Activated T-cell treated with anti-CD3 and anti-CD28 coated beads, Interleukin-2, amount 50 U/mL, for 48 hours (primary cell): ENCODE measurements at regions not wholly inside any gene's neighbourhood (a gene's known extent, or its start where the extent isn't known, plus 50 kb on each side); places are given as distances from the start of the nearest gene placed in this dataset.

Source experiments
- DNase-seq, 2 experiments: peaks; one replicate each; pipeline ENCODE4 v3.0.0-alpha.2; 2020

DNA sequence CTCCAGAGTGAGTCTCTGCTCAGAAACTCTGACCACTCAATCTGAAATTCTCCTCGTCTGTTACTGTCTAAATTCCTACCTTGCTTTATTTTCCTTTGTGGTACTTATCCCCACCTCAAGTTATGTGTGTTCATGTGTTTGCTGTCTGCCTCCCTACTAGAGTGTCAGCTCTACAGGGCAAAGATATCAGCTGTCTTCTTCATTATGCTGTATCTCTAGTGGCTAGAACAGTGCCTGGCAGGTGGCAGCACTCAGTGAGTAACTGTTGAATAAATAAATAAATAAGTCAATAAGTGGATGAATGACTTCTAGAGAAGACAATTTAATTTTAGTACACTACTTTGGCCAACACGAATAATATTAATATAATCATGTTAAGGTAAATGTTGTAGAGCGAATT, 92.3 kb downstream of the BOD1 start:
- no peak for DNase-seq

DNA sequence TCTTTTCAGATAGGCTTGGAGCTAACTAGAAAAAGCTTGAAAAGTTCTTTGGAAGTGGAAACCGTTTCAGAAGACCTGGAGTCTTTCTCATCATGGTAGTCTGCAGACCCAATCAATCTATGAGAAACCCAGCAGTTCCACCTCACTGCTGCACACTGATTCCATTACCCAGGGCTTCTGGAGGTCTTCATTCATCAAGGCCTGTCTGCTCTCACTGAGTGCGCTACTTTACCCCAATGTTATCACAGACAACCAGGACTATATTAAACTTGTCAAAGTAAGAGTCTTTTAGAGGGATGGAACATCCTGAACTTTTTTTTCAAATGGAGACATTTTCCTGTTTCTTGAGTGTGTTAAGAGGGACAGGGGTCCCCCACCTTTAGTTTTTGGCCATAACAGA, 93.1 kb downstream of the BOD1 start:
- DNase-seq, result no peak

DNA sequence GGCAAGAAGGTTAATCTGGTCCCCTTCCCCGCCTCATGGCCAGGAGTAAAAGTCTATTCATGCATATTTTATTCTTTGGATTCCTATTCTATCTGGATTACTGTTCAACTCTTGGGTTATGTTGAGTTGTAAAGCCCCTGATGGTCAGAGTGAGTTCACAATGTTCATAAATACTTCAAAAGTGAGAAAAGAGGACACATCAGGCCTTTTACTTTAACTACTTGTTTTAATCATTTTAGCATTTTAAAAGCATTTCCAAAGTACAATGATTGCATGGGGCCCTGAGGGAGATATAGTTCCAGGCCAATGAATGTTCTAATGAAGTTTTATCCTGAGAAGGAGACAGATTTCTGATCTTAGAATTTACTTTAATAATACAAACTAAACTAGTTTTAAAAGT, 93.9 kb downstream of the BOD1 start:
- DNase-seq, result no peak

DNA sequence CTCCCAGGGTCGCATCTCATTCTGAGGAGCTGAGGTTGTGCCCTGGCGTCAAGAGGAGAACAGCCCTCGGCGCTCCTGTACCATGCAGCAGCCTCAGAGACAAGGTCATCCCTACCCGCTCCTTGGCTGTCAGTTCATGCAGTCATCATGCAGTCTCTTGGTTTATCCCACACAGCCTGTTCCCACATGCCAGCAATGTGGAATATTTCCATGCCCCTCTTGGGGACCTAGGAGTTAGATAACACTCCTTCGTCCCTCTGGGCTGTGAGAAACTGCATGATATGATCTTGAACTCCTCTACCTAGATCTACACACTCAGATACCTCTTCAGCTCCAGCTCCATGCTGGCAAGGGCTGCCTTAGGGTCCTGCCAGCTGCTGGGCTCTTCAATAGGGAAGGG, 97.6 kb downstream of the BOD1 start:
- no peak for DNase-seq

DNA sequence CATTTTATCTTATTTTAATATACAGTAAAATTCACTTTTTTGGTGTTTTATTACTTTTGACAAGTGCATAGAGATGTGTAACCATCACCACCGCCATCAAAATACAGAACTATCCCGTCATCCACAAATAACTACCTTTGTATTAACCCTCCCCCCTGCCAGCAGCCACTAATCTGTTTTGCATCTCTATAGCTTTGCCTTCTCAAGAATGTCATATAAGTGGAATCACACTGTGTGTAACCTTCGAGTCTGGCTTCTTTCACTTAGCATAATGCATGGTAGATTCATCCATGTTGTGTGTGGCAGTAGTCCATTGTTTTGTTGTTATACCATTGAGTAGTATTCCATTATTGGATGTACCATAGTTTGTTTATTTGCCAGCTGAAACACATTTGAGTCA, 98.8 kb downstream of the BOD1 start:
- no peak for DNase-seq

DNA sequence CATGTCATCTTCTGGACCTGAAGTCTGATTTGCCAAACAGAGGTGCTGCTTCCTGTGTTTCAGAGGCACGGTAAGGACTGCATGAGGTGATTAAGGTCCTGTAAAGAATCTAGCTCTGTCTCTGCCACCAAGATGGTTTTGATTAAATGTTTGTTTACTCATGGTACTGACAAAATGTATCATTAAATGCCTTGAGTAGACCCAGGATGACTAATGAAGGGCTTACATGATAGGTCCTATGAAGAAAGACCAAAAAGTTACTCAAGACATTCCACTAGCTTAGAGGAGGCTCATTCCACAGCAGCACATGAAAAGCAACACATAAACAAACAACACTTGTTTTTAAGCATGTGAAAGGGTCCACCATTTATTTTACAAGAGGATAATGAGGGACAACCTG, 100.9 kb downstream of the BOD1 start:
- no peak for DNase-seq

DNA sequence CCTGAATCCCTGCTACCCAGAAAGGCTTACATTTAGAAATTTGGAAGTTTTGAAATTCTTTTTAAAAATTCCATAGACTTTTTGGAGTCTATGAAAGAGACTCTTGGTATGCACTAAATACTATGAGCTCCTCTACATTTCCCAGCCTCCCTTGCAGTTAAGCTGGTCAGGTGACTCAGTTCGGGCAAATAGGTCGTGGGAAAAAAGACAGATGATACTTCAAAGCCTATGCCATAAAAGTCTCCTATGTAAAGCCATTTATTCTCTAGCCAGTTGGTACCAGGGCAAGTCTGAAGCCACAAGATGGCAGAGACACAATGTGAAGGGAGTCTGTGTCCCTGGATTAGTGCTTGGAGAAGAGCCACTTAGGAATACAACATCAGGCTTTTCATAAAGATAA, 101.8 kb downstream of the BOD1 start:
- DNase-seq, result no peak

DNA sequence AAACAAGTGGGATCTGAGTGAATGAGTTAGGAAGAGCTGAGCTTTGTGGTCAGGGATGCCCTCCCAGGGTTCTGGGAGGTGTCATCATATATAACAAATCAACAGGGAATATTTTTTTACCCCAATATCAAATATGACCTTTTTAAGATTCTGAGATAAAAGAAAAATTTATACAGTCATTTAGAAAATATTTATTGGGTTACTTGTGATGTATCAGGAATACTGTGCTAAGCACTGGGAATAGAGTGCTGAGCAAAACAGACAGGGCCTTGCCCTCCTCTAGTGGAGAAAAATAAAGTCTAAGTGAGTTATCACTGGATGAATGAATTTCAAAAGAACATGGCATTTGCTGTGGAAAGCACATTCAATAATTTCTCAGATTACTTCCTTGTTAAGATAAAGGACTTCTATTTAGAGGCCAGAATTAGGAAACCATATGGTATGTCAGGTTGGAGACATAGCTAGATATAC, 102.9 kb downstream of the BOD1 start:
- no peak for DNase-seq

DNA sequence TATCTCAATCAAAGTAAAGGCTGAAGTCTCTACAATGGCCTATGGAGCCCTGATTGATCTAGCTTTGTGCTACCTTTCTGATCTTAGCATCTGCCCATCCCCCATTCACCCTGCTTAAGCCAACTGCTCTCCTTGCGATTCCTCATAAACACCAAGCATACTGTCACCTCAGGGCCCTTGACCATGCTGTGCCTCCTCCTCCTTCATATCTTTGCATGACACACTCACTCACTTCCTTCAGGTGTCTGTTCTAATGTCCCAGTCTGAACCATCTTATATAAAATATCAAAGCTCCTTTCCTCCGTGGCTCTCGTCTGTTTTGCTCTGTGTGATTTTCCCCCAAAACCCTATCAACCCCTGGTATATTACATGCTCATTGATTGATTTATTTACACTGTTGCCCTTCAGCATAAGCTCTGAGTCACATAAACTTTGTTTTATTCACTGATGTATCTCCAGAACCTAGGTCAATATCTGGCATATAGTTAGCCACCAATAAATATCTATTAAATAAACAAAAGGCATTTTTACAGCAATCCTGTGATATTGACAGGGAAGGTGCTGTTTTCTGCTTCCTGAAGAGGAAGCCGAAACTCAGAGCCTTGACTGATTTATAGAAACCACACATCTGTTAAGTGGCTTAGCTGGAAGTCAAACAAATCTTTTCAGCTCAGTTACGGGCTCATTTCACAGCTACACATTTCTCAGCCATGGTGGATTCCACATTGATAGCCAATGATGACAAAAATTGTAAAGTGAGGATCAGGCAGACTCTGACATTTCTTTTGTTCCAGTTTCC, 103.6 kb downstream of the BOD1 start:
- no peak for DNase-seq

DNA sequence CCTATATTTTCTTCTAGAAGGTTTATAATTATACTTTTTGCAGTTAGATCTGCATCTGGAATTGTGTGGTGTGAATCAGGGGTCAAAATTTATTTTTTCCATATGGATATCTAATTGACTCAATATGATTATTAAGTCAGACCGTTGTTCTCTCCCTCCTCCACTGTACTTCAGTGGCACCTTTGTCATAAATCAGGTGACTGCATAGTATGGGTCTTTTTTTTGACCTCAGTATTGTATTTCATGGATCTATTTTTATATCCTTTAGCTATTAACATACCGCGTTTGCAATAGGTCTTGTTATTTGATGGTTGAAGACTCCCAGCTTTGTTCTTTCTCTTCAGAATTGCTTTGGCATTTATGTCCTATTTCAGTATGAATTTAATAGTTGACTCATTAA, 107.4 kb downstream of the BOD1 start:
- no peak for DNase-seq

DNA sequence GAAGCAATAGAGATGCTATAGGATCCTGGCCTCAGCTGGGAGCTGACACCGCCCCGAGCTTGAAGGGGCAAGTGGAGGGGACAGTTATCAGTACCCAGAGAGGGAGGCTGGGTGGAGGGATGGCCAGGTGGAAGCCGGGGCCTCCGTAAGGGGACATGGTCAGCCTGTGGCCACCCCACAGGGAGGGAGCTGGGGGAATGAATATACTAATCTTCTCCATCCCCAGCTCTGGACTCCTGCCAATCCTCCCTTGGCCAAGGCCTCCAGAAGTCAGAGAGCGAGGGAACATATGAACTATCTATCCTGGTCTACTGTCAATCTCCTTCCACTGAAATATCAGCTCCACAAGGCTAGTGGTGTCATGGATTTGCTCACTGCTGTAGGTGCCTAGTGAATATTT, 109.3 kb downstream of the BOD1 start:
- no peak for DNase-seq

DNA sequence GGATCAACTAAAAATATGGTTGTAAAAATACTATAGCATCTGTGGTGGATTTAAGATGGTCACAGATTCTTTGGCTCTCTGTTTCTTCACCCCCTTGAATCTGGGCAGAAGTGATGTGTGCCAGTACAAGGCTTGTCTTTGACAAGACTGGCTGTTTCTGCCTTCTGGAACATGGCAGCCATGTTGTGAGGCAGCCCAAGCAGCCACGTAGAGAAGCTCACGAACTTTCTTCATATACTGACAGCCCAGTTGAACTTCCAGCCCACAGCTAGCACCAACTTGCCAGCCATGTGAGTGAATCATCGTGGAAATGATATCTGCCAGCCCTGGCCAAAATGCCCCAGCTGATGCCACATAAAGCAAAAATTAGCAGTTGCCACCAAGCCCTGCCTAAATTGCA, 110.8 kb downstream of the BOD1 start:
- DNase-seq, result no peak

DNA sequence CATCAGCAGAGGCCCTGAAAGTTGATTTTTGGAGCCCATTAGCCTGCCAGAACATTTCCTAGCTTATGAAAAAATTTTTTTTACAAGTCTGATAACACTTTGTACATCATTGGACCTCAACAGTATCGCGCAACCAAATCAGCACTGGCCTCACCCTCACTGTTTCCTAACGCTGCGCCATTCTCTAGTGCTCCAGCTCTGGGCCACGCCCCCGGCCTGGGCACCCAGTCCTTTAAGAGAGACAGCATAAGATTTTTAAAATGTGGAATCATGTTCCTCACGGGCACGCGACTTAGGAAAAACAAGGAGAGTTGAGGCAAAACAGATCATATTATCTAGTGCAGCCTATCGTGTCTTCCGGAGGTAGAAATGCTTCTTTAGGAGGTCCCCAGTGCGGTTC, 114.5 kb downstream of the BOD1 start:
- no peak for DNase-seq

DNA sequence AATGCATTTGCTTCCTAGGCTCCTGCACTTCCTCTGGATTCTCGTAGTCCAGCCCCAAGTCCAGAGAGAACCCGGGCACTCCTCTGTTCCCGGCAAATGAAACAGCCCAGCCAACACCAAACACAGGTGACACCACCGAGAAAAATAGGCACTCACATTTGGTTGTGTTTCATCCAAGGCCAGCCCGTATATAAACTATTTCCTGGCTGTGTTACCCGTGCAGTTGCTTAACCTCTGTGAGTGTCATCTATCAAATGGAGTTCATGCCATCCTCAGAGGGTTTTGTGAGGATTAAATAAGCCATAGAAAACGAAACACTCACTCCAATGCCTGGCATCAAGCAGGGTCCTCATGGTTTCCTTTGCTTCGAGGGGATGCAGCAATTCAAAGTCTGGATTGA, 115.2 kb downstream of the BOD1 start:
- no peak for DNase-seq

DNA sequence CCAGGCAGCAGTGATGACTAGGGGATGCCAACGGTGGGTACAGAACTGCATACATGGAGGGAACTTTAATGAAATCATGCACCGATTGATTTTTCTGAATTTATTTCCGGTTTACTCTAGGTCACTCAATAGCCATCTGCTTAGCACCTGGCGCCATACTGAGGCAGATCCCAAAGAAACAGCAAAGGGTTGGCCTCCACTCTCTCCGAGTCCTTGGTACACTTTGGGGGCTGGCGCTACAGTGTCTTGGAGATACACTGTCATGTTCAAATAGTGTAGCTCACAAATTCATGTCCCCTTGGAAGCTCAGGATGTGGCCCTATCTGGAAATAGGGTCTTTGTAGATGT, 116.3 kb downstream of the BOD1 start:
- DNase-seq, result no peak

DNA sequence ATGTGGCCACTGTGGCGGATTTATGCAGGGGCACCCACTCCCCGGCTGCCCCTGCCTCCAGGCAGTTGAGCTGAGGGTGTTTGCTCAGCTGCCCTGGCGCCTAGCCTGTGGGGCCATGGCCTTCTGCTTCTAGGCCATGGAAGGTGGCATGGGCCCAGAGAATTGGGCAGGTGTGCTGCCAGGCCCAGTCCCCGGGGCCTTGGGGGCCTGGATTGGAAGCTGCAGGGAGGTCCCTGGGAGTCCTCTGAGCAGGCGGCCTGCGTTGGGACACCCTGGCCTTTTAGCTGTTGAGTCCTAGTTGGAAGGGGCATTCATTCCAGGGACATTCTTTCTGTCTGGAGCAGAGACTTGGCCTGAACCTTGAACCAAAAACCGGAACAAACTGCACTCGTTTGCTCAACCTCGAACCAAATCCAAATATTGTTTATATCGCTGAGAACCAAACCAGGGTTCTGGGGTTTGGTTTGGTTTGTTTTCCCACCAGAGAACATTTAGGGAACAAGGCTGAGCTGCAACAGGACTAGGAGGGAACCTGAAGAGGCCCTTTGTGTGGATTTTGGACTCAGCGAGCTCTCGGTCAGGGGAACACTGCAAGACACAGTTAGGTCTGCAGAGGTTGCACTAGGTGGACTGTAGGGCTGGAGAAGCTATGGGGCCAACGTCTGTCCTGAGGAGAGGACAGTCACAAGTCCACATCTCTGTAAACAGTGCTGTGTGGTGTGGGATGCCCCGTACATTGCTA, 116.8 kb downstream of the BOD1 start:
- no peak for DNase-seq

DNA sequence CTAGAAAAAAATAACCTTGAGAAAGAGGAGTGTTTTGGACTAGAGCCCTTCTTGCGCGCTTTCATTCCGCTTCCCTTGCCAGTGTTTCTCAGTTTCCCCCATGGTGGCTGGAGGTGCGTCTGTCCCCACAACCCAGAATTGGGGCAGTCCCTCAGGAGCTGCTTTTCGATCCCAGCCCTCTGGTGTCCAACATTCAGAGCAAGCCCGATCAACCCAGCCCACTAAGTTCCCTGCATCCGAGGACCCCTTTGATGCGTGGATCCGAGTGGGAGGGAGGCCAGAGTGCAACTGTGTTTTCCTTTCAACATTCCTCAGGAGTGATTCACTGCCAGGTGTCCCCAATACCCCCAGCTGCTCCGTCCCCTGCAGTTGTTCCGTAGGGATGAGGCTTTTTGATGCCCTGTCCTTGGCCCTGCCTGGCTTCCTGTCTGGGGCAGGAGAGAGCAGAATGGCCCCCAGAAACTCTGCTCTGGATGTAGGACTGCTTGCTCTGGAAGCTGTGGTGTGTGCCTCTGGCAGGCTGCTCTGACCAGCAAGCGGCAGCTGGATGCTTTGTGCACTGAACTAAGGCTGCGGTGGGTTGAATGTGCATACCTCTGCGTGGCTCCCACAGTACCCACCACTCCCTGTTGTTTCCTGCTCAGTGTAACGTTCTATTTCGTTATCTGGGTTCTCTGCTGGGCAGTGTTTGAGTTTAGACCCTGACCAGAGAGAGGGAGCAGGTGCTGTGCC, 117.5 kb downstream of the BOD1 start:
- no peak for DNase-seq

DNA sequence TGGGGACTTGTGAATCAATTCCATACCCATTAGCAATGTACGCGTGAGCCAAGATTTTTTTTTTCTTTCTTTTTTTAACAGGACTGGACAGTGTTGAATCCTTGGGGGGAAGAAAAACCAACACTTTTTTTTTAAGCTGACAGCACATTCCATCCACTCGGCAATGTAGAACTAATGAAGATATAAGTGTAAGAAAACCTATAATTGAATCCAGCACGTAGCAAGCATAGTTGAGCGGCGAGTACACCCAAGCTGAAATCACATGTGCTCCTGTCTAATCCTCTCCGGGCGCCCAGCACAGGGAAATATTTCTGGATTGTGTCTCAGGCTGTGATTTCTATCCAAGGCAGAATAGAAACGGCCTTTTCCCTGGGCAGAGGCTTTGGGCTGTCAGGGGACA, 118.2 kb downstream of the BOD1 start:
- DNase-seq, result no peak

DNA sequence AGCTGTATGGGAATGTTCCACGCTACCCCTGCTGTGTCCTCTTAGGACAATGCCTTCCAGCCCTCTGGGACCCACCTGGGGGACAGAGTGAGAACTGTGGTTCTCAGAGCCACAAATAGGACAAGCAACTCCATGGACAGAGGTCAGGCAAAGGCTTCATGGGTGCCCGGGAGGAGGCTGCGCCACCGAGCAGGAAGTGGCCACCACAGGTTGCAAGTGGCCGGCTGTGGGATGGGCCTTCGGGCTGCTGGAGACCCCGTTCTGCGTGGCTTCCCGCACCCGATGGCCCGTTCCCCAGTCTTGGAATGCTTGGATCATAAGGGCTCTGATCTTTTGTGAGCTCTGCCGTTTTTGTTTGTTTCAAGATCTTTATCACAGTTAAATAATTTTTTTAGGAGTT, 118.8 kb downstream of the BOD1 start:
- DNase-seq, result no peak

DNA sequence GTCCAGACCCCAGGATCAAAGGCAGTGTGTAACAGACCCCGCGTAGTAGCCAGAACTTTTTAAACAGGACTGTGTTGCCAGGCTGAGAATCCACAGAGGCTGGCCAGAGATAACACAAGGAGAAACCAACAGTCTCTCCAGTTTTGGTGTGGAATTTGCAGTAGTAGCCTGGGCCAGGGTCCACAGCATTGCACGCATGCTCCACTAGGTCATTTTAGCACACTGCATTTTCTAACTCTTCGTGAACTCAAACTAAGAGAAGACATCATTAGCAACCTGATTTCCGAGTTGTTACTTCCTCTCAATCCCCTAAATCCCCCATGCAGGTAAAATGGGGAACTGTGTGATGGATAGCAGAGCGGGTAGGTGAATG, 119.6 kb downstream of the BOD1 start:
- DNase-seq, result no peak

DNA sequence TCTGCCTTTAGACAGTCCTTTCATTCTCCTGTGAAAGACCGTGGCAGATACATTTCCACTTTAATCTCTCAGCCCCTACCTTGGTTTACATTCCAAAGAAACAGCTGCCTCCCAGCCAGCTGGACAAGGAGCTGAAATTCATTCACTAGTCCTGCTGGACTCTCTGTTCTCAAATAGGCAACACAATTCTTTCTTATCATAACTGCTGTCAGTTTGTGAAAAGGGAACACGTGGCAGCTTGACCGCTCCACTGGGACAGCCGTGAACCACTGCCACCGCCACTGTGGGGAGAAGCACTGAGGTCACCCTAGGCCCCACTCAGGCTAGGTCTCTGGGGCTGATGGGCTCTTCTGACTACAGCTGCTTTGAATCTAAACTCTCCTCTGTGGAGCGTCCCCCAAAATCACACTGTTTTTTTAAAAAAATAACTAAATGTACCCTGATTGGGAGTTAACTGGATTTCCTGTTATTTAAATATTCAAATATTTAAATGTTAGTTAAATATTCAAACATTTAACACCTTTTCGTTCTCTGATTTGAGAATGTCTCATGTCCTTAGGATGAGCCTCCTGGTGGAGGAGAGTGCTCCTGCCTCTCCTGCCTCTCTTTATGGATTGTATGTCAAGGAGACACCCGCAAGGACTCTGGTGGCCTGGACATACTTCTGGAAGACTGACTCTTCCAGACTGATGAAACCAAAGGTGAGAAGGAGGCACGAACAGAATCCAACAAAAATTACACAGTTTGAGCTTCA, 120.1 kb downstream of the BOD1 start:
- DNase-seq, result no peak

DNA sequence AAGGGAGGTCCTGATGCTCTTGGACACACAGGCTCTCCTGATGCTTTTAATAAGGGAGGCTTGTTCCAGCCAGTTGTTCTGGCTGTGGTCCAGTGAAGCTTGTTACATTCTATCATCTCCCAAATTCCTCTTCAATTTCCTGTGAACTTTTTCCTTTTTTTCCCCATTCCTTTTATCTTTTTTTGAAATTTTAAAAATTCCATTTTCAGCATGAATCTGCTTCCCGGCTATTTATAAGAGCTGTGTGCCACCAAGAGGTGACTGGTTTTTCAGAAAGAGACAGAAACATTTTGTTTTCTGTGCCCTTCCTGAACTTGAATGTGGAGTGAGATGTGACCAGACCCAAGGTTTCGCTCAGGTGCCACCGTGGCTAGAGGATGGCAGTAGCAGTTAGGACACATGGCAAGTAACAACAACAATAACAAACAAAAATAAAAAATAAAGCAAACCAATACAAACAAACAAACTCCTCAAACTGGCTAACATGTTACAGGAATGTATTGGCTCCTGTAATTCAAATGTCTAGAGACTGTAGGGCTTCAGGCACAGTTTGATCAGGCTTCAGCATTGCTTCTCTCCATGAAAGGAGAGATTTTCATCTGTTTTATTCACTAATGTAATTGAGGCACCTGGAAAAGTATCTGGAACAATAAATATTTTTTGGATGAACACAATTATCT, 121.1 kb downstream of the BOD1 start:
- no peak for DNase-seq

DNA sequence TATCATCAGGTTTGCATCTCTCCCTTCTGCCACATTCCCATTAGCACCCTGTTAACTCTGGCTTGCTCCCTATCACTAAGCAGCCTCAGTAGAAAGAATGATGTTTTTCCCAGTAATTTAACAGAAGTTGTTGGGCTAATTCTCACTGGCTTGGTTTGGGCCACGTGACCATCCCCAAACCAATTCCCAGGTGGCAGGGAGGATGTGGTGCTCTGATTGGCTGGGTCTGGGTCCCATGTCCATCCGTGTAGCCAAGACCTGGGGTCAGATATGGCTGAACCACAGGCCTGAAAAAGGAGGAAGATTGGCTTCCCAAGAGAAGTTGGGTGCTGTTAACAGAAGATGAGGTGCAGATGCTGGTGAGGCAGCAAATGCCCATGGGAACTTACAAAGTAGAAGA, 122.0 kb downstream of the BOD1 start:
- DNase-seq, result no peak
